ENCODE measurements at regions not wholly inside any gene's neighbourhood (a gene's known extent, or its start where the extent isn't known, plus 50 kb on each side); places are given as distances from the start of the nearest gene placed in this dataset.

GRCh38 chr11:91921974-91922373 is 302.6 kb upstream of the FAT3 start:
- no peak overlapping the region for H2AFZ ChIP-seq (ENCODE audit: low read depth)
- H3K4me1 ChIP-seq (ENCODE audit: low read depth, poor library complexity, severe bottlenecking) = no peaks in the 10 kb centered on the region

GRCh38 chr11:91913407-91913806 is 311.2 kb upstream of the FAT3 start:
- no peaks in the 10 kb centered on the region for H3K4me1 ChIP-seq (ENCODE audit: low read depth, poor library complexity, severe bottlenecking)
- TF ChIP-seq, protein P1, sequence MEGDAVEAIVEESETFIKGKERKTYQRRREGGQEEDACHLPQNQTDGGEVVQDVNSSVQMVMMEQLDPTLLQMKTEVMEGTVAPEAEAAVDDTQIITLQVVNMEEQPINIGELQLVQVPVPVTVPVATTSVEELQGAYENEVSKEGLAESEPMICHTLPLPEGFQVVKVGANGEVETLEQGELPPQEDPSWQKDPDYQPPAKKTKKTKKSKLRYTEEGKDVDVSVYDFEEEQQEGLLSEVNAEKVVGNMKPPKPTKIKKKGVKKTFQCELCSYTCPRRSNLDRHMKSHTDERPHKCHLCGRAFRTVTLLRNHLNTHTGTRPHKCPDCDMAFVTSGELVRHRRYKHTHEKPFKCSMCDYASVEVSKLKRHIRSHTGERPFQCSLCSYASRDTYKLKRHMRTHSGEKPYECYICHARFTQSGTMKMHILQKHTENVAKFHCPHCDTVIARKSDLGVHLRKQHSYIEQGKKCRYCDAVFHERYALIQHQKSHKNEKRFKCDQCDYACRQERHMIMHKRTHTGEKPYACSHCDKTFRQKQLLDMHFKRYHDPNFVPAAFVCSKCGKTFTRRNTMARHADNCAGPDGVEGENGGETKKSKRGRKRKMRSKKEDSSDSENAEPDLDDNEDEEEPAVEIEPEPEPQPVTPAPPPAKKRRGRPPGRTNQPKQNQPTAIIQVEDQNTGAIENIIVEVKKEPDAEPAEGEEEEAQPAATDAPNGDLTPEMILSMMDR (conservative IDR thresholded peaks at IDR 0.05; ENCODE audit: low read depth, low read length) = no peak
- no peaks in the 10 kb centered on the region for H4K20me1 ChIP-seq (ENCODE audit: insufficient read depth)
- H3K79me2 ChIP-seq (ENCODE audit: insufficient read depth, low read depth) = no peaks in the 10 kb centered on the region
- H3K36me3 ChIP-seq (ENCODE audit: insufficient read depth) = no peaks in the 10 kb centered on the region
- no peak overlapping the region for H3K4me3 ChIP-seq (IDR thresholded peaks at IDR 0.05; ENCODE audit: insufficient read depth, low read depth, low read length)
- H3K27ac ChIP-seq = no peak overlapping the region
- H3K9ac ChIP-seq = no peak overlapping the region
- no peak overlapping the region for H3K4me2 ChIP-seq
- no peaks in the 10 kb centered on the region for H3K27me3 ChIP-seq (ENCODE audit: insufficient read depth, low read depth)
- no peak overlapping the region for H2AFZ ChIP-seq (ENCODE audit: low read depth)

More at GRCh38 chr11:91921974-91922373, 302.6 kb upstream of the FAT3 start:
- no peak overlapping the region for H3K9ac ChIP-seq
- TF ChIP-seq, protein P1 (conservative IDR thresholded peaks at IDR 0.05; ENCODE audit: low read depth, low read length) = no peak
- H3K27ac ChIP-seq = no peak overlapping the region
- H3K27me3 ChIP-seq (ENCODE audit: insufficient read depth, low read depth) = no peaks in the 10 kb centered on the region
- no peaks in the 10 kb centered on the region for H3K36me3 ChIP-seq (ENCODE audit: insufficient read depth)
- no peaks in the 10 kb centered on the region for H3K79me2 ChIP-seq (ENCODE audit: insufficient read depth, low read depth)
- H3K4me3 ChIP-seq (IDR thresholded peaks at IDR 0.05; ENCODE audit: insufficient read depth, low read depth, low read length) = no peak overlapping the region
- no peak overlapping the region for H3K4me2 ChIP-seq
- no peaks in the 10 kb centered on the region for H4K20me1 ChIP-seq (ENCODE audit: insufficient read depth)

DNA sequence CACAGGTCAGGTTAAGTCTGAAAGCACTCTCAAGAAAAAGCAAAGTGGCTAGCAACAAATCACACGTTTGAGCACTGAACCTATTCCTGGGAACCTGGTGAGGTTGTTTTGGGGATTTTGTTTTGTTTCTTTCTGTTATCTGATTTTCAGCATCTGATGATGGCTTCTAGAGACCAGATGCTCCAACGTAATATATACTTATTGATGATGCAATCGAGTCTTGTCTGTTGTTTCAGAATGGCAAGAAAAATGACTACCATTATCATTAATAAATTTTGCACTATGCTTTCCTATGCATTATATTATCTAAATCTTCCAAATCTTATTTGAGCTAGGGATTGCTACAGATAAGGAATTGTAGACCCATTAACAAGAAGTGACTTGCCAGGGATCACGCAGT is 312.3 kb upstream of the FAT3 start:
- no peaks in the 10 kb centered on the region for H3K27me3 ChIP-seq (ENCODE audit: insufficient read depth, low read depth)
- no peaks in the 10 kb centered on the region for H3K4me1 ChIP-seq (ENCODE audit: low read depth, poor library complexity, severe bottlenecking)
- no peak overlapping the region for H3K4me3 ChIP-seq (IDR thresholded peaks at IDR 0.05; ENCODE audit: insufficient read depth, low read depth, low read length)
- H3K36me3 ChIP-seq (ENCODE audit: insufficient read depth) = no peaks in the 10 kb centered on the region
- TF ChIP-seq, protein P1 (conservative IDR thresholded peaks at IDR 0.05; ENCODE audit: low read depth, low read length) = no peak
- no peaks in the 10 kb centered on the region for H4K20me1 ChIP-seq (ENCODE audit: insufficient read depth)
- no peak overlapping the region for H3K9ac ChIP-seq
- H3K27ac ChIP-seq = no peak overlapping the region
- no peak overlapping the region for H2AFZ ChIP-seq (ENCODE audit: low read depth)
- H3K4me2 ChIP-seq = no peak overlapping the region
- no peaks in the 10 kb centered on the region for H3K79me2 ChIP-seq (ENCODE audit: insufficient read depth, low read depth)

- no peak overlapping the region for H2AFZ ChIP-seq (ENCODE audit: low read depth)
- TF ChIP-seq, protein P1 (conservative IDR thresholded peaks at IDR 0.05; ENCODE audit: low read depth, low read length) = no peak
- no peaks in the 10 kb centered on the region for H3K4me1 ChIP-seq (ENCODE audit: low read depth, poor library complexity, severe bottlenecking)
These were observed 317.6 kb upstream of the FAT3 start for GRCh38 chr11:91906871-91907624.

More at GRCh38 chr11:91906871-91907624, 317.6 kb upstream of the FAT3 start:
- no peak overlapping the region for H3K4me2 ChIP-seq
- no peak overlapping the region for H3K27ac ChIP-seq
- H3K79me2 ChIP-seq (ENCODE audit: insufficient read depth, low read depth) = no peaks in the 10 kb centered on the region
- no peaks in the 10 kb centered on the region for H4K20me1 ChIP-seq (ENCODE audit: insufficient read depth)
- H3K4me3 ChIP-seq (IDR thresholded peaks at IDR 0.05; ENCODE audit: insufficient read depth, low read depth, low read length) = no peak overlapping the region
- H3K36me3 ChIP-seq (ENCODE audit: insufficient read depth) = no peaks in the 10 kb centered on the region
- no peak overlapping the region for H3K9ac ChIP-seq
- H3K27me3 ChIP-seq (ENCODE audit: insufficient read depth, low read depth) = no peaks in the 10 kb centered on the region
